T follicular helper cell (primary cell): ENCODE measurements at regions not wholly inside any gene's neighbourhood (a gene's known extent, or its start where the extent isn't known, plus 50 kb on each side); places are given as distances from the start of the nearest gene placed in this dataset.
"Not testable (repeated sequence)": the region's sequence is repeated elsewhere in the genome, so short reads cannot be mapped to it uniquely, and the experiment has no call there.

Experiments
- DNase-seq: peaks from one replicate; pipeline ENCODE4 v3.0.0-alpha.2; 2020; ENCODE audit warnings: low read depth

DNA sequence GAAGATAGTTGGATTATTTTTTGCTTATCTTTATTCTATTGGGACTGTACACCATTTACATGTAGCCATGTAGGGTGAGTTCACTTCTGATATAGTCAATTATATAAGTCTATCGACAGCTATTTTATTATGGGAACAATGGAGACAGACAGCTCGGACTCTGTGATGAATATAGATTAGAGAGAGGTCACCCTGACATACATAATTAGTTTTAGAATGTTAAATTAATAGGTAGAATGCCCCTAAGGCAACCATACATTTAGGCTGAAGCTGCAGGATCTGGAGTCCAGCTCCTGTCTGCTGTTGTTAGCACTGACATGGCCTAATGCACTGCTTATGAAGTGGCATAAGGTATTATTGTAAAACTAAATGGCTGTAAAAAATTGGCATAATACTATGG is 700.8 kb downstream of the MAT2B start:
- DNase-seq: no peak

DNA sequence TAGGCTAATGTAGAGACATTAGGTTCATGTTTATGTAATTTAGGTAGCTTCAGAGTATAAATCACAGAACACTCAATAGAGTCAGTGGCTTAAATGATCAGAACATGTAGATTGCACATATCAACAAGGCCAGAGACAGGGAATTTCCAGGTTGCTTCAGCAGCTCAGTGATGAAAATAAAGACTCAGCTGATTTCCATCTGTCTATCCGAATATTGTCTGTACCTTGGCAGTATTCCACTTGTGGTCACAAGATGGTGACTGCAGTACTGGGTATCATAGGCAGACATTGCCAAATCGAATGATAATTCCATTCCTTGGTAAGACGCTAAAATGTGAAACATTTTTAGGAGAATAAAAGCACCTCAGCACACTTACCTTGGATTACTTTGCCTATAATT is 702.2 kb downstream of the MAT2B start:
- DNase-seq: no peak

DNA sequence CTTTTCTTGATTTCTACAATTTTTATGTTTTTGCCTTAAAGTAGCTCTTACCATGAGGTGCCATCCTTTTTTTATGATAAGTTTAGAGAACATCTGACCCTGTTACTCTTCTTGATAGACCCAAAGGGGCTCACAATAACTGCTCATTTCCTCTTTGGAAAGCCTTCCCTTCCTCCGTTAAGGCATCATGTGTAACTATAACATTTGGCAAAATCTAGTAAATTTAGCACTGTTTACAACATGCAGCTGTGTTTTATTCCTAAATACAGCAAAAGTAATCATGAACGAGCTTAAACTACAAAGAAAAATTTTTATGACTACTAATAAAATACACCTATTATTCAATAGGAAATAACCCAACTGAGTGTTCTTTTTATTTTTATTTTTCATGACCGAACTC is 705.1 kb downstream of the MAT2B start:
- no peak for DNase-seq

DNA sequence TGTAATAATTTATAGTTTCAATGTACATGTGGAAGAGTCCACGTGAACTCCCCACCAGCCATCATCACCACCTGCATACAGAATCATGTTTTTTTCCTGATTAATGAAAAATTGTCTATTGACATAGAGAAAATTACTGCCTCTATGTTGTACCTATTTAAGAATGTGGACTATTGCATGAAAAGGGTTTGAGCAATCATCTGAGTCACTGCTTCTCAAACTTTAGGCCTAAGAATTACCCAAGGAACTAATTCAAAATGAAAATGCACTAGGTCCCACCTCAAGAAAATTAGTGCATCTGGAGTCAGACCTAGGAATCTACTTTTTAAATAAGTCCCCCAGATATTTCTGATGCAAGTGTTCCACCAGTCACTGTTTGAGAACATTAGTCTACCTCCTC is 709.3 kb downstream of the MAT2B start:
- DNase-seq: no peak

DNA sequence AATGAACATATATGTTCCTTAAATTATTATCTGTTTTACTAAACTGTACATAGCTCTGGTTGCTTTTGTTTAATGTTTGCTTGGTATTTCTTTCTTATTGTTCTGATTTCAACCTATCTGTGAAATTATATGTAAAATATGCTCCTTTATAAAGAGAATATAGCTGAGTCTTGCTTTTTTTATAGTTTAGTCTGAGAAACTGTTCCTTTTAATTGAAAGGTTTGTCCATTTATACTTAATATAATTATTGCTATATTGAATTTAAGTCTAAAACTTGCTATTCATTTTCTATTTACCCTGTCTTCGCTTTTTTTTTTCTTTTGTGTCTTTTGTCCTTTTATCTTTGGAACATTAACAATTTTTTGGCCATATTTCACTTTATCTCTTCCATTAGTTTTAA is 712.0 kb downstream of the MAT2B start:
- DNase-seq: no peak

DNA sequence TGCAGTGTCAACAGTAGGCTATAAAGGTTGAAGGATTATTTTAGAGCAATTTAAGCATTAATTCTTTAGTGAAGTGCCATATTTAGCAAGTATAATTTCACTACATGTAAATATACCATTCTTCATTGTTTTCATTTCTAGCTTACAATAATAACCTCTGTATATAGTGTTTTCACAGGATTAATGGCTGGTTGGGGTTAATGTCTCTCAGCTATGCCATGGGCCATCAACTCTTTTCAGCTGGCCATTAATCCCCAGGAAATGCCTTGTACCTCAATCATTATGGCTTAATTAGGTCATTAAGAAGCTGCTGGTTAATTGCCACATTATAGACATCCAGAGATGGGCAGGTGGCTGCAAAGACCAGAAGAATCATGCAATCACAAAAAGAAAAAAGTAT is 715.1 kb downstream of the MAT2B start:
- no peak for DNase-seq

DNA sequence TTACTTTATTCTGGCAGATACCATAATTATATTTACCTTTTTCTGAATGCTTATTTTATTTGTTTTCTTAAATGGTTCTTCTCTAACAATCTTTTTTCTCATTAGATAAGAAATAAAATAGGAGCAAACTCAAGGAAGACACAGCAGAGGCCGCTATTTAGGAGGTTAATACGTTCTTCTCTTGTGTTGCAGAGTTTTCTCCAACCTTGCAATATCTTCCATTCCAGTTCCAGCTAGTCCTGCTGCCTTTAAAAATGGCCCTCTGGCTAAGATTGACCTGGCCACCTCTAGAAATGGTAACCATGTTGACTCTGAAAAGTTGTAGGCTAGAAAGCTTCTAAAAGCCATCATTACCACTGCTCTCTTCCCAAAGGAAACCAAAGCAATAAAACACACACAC is 718.8 kb downstream of the MAT2B start:
- DNase-seq: no peak

DNA sequence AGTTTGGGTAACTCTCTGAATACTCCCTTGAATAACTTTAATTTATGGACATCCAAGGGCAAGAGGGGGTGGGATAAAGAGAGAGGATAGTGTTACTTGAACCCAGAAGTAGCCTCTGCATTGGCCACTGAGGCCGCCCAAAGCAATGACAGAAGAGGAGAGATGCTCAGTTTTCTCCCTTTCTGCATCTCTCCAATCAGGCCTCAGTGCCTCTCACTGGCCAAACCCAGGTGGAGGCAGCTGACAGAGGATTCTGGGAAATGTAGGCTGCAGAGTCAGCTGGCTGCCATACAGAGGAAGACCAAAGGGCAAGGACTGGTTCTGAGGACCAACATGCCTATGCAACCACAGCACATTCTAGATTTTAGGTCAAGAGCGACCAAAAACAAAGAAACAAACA is 719.4 kb downstream of the MAT2B start:
- no peak for DNase-seq

DNA sequence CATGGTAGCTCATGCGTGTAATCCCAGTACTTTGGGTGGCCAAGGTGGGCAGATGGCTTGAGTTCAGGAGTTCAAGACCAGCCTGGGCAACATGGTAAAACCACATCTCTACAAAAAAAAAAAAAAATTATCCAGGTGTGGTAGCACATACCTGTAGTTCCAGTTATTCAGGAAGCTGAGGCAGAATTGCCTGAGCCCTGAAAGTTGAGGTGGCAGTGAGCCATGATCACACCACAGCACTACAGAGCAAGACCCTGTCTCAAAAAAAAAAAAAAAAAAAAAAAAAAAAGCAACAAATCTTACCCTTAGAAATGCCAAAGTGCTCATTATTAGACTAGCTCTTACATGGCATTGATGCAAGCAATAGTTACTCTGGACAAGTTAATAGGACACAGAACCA is 724.9 kb downstream of the MAT2B start:
- no peak for DNase-seq

DNA sequence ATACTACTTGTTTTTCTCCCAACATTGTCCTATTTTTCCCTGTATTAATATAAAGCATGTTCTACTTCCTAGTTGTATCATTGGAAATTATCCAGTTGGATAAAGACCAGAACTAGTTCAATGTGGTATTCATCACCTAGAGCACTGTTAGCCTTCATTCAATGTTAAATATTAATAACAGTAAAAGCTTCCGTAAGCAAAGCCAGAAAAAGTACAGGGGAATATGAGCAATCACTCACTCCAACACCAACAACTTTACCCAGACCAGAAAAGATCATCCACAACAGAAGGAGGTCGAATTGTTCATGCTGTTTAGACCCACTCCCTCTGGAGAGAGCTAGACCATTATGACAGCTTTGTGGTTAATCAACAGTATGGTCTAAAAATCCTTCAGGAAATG is 728.4 kb downstream of the MAT2B start:
- no peak for DNase-seq

DNA sequence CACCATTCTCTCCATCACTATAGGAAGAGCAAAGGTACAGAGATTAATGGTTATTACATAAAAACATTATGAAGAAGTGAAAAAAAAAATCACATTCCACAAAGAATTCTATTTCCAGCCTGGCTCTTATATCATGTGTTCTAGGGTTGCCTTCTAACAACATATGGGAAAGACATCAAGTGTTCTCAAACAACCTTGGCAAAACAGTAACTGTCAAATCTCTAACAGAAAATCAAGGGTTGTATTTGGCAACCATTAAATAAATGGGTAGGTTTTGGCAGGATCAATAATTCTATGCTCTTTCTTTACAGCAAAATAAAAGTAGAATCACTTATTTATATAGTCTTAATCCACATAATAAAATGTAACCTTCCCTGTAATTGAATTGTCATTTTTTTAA is 728.9 kb downstream of the MAT2B start:
- DNase-seq: no peak

DNA sequence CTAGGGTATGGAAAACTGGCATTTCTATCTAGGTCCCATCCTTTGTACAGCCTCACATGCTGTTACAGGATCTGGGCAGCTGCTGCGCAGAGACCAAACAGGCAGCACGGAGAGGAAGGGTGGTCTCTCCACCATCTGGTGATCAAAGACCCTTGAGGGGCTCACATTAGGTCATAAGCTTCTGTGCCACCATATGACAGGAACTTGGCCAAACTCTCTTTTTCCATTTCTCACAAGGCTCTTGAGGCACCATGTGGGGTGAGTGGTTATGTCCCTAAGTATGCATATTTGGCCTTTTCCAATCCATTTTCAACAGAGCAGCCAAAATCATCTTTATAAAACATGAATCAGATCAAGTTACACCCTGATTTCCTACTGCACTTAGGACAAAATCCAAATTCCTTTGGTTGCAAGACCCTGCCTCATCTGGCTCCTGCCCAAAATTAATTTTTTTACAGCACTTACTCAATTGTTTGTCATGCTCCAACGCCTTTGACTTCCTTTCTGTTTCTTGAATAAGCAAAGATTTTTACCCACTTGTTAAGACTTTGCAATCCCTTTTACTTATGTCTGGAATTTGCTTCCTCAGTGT is 730.0 kb downstream of the MAT2B start:
- DNase-seq: no peak

DNA sequence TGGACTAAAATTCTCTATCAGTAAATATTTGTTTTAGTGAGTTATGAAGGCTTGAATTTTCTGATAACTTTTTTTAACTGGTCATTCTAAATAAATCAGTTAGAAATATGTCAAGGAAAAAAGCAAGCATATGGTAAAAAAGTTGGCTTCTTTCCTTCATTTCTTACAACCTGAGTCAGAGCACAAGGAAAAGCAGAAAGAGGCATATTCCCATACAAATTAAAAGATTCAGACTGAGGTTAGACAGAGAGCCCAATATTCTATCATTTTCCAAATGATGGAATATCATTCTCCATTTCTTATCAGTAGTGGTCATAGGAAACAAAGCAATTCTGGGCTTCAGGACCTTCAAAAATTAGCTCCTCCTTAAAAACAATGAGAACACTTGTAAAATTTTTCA is 732.1 kb downstream of the MAT2B start:
- no peak for DNase-seq

DNA sequence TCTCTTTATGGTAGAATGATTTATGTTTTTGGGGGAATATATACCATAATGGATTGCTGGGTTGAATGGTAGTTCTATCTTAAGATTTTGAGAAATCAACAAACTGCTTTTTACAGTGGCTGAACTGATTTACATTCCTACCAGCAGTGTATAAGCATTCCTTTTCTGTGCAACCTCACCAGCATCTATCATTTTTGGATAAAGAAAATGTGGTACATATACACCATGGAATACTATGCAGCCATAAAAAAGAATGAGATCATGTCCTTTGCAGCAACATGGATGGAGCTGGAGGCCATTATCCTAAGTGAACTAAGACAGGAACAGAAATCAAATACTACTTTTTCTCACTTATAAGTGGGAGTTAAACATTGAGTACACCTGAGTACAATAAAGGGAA is 746.4 kb downstream of the MAT2B start:
- not testable (repeated sequence) for DNase-seq

DNA sequence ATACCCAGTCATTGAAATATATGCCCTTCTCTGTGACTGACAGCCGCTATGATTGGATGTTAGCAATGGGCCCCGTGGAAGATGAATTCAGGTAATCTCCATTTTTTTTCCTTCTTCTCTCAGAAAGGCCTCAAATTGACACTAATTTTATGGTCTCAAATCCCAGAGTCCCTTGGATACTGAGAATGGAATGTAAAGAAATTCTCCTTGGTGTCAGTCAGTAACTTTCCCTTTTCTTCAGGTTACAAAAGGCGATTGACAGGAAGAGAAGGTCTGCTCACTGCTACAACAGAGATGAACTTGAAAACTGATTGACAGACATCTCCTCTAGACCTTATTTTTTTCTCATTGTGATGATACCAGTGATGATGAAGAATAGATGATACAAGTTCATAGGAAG is 748.3 kb downstream of the MAT2B start:
- DNase-seq: no peak

DNA sequence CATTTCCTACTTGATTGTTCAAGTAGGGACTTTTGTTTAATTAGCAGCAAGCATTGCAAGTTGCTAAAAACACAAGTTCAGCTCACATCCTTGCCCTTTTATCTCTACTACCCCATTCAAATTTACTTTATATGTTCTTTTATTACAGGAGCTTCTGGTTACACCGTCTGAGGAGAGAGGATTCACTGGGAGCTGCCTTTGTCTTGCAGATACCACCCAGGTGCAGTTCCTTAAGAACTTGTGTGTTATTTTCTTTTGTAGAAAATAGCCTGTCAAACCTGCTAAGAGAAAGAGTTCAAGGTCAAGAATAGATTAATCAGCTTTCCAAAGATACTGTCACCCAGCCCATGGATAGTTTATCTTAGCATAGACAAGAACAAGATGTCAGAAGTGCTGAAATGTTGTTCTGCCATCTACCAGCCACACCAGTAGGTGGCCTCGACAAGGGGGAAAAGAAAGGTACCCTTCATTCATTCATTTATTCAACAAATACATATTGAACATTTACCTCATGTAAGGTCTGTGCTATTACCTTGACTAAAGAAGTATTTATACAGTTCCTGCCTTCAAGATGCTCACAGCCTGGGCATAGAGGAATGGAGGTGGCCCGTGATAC is 750.3 kb downstream of the MAT2B start:
- DNase-seq: no peak

DNA sequence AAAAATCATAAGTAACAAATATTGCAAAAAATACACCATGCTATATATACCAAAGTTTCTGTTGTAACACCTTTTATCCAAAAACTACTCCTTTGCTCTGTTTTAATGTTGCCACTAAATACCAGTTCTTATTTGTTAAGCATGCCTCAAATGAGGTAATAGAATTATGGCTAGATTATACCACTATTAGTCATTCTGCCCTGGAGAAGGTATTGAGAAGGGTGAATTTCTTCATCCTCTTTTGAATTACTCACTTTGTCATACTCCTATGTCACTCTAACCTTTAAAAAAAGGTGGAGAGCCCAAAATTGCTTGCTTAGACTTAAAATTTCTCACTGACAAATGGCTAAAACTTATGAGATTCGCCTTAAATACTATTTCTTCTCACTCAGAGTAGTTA is 750.9 kb downstream of the MAT2B start:
- no peak for DNase-seq

DNA sequence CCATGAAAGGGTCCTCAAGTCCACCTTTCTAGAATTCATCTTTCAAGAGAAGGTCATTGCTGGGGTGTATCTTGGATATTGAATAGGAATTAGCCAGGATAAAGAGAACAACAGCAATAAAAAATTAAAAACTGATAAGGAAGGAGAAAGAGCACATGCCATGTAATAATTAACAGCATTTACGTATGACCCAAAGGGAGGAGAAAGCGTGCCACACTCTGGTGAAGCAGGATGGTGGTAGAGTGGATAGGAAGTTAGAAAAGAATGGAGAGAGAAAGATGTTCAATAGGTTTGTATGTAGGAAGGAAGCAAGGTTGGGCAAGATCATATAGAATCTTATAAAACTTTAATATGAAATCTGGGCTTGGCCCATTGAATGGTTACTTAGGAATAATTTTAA is 751.5 kb downstream of the MAT2B start:
- DNase-seq: no peak

DNA sequence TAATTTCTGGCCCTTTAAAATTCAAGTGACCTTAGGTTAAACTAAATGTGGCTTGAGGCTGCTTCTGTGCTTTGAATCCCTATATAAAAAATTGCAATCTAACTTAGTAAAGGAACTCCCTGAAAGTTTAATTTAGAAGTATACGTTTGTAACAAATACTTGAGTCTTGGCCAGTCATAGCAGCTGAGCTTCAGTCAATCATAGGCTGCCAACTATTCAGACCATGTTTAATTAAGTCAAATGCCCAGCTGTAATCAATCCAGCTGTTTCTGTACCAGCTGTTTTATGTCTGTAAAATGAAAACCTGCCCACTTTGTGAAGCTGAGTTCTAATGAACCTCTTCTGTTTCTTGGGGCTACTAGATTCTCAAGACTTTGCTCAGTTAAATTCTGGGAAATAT is 760.1 kb downstream of the MAT2B start:
- no peak for DNase-seq

DNA sequence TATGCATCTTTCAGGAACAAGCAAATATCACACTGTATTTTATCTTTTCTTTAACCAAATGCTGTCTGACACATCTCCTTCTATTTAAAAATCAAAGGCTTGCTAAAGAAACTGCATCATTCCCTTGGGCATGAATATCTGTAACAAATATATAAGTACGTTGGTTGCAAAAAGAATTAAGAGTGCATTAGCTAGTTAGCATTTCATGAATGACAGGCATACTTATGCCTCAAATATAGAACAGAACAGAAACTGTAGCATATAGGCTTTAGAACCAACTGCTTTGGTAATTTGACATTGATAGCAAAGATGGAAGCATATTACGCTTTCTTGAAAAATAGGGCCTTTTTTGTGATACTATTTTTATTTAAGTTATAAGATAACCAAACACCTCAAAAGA is 761.2 kb downstream of the MAT2B start:
- DNase-seq: no peak

DNA sequence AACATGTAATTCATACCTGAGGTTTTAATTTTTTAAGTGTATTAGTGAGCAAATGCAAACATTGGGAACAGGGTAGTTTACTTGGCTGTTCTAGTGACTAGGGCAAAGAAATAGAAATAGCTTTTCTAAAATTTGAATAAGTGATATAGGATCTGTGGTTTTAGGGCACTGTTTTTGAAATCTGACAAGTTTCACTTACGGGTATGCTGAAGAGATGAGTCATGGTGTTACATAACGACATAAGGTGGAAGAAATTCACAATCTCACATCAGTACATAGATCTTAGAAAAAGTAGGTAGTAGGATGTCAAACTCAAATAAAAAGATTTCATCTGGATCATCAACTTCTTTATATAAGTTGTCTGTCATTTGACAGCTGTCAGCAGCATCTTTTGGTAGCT is 772.3 kb downstream of the MAT2B start:
- DNase-seq: no peak

DNA sequence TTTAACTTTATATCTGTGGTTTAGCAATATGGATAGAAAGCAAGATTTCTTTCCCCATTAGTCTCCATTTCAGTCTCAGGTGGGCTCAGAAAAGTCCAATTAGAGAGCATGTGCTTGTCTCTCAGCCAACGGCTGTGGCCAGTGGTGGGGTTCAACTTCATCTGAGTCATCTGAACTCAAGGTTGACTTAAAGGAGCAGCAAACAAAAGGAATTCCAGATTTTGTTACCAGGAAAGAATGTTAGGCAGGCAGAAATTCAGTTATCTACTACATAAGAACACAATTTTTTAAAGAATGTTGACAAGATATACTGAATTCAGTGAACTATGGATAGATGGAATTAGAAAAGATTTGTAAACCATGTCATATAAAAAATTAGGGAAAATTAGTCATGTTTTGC is 784.1 kb downstream of the MAT2B start:
- DNase-seq: no peak

DNA sequence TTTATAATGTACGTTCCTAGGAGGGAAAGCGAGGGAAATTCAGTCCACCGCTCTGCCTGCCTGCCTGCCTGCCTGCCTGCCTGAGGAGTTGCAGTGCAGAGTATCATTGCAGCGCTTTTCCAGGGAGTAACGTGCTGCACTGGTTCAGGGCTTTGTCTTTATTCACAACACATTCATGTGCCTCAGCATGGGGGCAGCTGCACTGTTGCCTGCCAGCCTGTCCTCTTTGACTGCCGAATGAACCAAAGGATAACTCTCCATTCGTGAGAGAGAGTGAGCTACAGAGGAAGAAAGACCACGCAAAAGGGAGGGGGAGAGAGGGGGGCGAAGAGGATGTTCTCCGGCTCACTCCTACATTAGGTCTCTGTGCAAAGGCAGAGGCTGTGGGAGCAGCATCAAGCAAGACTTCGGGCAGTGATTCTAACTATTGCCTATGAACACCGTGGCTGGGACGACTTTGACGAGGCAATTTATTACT is 791.2 kb downstream of the MAT2B start:
- DNase-seq: no peak

DNA sequence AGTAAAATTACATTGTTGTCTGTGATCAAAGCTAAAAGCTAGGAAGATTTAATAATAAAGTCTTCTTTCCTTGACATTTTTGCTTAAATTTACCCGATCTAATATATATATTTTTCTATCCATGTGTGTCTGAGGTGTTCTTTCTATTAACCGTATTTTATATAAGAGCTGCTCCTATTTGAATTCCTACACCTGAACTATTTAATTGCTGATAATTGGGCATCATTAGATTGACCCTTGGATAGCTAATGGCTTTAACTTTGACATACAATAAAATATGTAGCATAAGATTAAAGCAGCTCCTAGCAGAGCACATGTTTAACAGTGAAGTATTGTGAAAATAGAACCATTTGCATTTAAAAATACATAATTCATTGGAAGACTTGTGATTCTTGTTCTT is 792.7 kb downstream of the MAT2B start:
- no peak for DNase-seq
